GM12872 (cell line): ENCODE measurements at regions not wholly inside any gene's neighbourhood (a gene's known extent, or its start where the extent isn't known, plus 50 kb on each side); places are given as distances from the start of the nearest gene placed in this dataset.

Source experiments
- CTCF ChIP-seq: IDR thresholded peaks from 3 replicates; pipeline ENCODE4 v1.5.1; 2011; ENCODE audit warnings: low read depth, mild to moderate bottlenecking, low read length, moderate library complexity; ENCODE audit not compliant: insufficient read depth

DNA sequence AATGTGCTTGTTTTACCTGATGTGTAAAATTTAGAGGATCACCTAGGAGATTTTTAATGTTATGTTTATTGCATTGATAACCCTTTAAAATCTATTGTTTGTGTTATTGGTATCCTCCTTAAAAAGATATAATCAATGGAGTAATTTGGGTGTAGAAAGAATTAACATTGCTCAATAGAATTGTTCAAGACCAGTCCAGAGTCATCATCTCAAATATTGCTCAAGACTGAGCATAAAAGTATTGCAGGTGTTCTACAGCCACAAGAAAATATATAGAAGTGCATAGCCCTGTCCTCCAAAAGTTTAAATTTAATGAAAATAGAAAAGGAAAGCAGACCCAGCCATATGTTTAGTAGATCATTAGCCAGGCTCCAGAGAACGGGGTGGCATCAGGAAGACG is 102.5 kb upstream of the ARID2 start:
- TF ChIP-seq CTCF = no peak

- no peak for TF ChIP-seq CTCF
Measured at GRCh38 chr12:45627407-45628069, 102.0 kb upstream of the ARID2 start.

- TF ChIP-seq CTCF = no peak
Measured at GRCh38 chr12:45629292-45629691, 100.2 kb upstream of the ARID2 start.

GRCh38 chr12:45633733-45634132 is 95.8 kb upstream of the ARID2 start:
- no peak for TF ChIP-seq CTCF

- no peak for TF ChIP-seq CTCF
Measured at GRCh38 chr12:45634273-45634917, 95.1 kb upstream of the ARID2 start.

DNA sequence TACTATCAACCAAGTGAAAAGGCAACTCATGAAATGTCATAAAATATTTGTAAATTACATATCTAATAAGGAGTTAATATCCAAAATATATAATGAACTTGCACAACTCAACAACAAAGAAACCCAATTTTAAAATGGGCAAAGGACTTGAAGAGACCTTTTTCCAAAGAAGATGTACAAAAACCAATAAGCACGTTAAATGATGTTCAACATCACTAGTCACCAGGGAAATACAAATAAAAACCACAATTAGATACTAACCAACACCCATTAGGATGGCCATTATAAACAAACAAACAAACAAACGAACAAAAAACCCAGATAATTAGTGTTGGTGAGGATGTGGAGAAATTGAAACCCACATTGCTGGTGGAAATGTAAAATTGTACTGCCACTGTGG is 92.3 kb upstream of the ARID2 start:
- no peak for TF ChIP-seq CTCF

- TF ChIP-seq CTCF = no peak
Measured at GRCh38 chr12:45637706-45638105, 91.8 kb upstream of the ARID2 start.
